Transverse colon (tissue), 4 donors: ENCODE measurements at regions not wholly inside any gene's neighbourhood (a gene's known extent, or its start where the extent isn't known, plus 50 kb on each side); places are given as distances from the start of the nearest gene placed in this dataset.

ENCODE experiments used
- DNase-seq: peaks from one replicate; pipeline ENCODE4 v3.0.0-alpha.2; 2019
- H3K27ac ChIP-seq, 4 donors: fragments of 200-600 bp; sonication (generic); 2 replicates each; pipeline ENCODE4 v1.5.1; 2016 to 2018; ENCODE audit warnings: inconsistent platforms in 4 of 4
- H3K27me3 ChIP-seq: fragments of 200-600 bp; sonication (generic); 2 replicates; pipeline ENCODE4 v1.5.1; 2017; ENCODE audit warnings: inconsistent platforms
- H3K36me3 ChIP-seq, 4 donors: fragments of 200-600 bp; sonication (generic); 2 replicates each; pipeline ENCODE4 v1.5.1; 2017 to 2019; ENCODE audit warnings: inconsistent platforms in 4 of 4
- H3K4me1 ChIP-seq, 4 donors: fragments of 200-600 bp; sonication (generic); 2 replicates each; pipeline ENCODE4 v1.5.1; 2017 to 2020; ENCODE audit warnings: inconsistent platforms in 4 of 4
- H3K4me3 ChIP-seq, 4 donors: fragments of 200-600 bp; sonication (generic); 1 replicate in 1 of 4; 2 replicates in 3 of 4; pipeline versions ENCODE4 v1.5.1 to v1.6.1; 2017 to 2019; ENCODE audit warnings: inconsistent platforms in 4 of 4
- H3K9me3 ChIP-seq, 2 donors: fragments of 200-600 bp; sonication (generic); 2 replicates each; pipeline ENCODE4 v1.5.1; 2017 to 2019; ENCODE audit warnings: inconsistent platforms in 2 of 2
- EP300 ChIP-seq: sonication (generic); formaldehyde crosslinking; IDR thresholded peaks from one replicate; pipeline ENCODE4 v1.6.1; 2017; ENCODE audit warnings: antibody characterized with exemption, low read depth
- POLR2A ChIP-seq: fragments of 450-650 bp; IDR thresholded peaks from one replicate; pipeline ENCODE4 v1.6.1; 2016; ENCODE audit warnings: antibody characterized with exemption, mild to moderate bottlenecking, moderate library complexity
- POLR2AphosphoS5 ChIP-seq, 3 donors: sonication (generic); formaldehyde crosslinking; IDR thresholded peaks; one replicate each; pipeline ENCODE4 v1.6.1; 2016; ENCODE audit warnings: antibody characterized with exemption in 3 of 3
- WGBS, 2 donors: methylation state at CpG; one replicate each; pipeline ENCODE4 v1.1.5; 2018; ENCODE audit warnings: low coverage in 1 of 2; 5-methylcytosine and 5-hydroxymethylcytosine counted together
- in situ Hi-C, 4 donors: fragments of 200-750 bp; cut with MboI; loops; one replicate each; pipeline versions ENCODE4 v1.15.0 to v1.15.1; 2017; ENCODE audit warnings: low sequenced_read_pairs in 3 of 4, low pct_ligation_motif_present in 1 of 4, low pct_unique_long_range_greater_than_20kb in 1 of 4
- intact Hi-C: fragments of 100-400 bp; cut with DNase I; formaldehyde crosslinking; loops from one replicate; pipeline ENCODE4 v1.15.1; 2023; ENCODE audit warnings: low total_unique reads
- TF ChIP-seq, protein P1 (sequence below), 5 experiments: fragments of 200-600 bp in 3 of 5; fragments of 450-650 bp in 2 of 5; sonication (generic) in 3 of 5; IDR thresholded peaks; 1 replicate in 2 of 5; 2 replicates in 3 of 5; pipeline ENCODE4 v1.5.1; 2016 to 2017; ENCODE audit warnings: antibody characterized with exemption in 5 of 5, inconsistent platforms in 3 of 5, mild to moderate bottlenecking in 2 of 5, moderate library complexity in 1 of 5

DNA sequence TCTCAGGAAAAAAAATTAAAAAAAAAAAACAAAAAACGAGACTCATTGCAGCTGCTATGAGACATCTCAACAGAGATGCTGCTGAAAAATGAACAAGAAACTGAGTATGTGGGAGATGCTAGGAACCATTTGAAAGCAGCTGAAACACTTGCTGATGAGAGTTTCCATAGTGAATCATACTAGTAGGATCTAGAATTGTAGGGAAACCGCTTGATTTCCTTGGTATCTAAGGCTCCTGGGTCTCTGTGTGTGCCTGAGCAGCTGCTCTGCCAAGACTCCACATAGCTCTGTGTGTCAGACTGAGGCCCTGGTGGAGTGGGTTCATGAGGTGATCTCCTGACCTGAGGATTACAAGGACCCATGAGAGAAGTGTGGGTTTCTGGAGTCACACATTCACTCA lies 313.4 kb upstream of the NECTIN3 start:
- DNase-seq = no peak
- Histone ChIP-seq H3K9me3 (no peaks in the 10 kb centered on the region), H3K27me3 (no peaks in the 10 kb centered on the region), H3K36me3 (no peaks in the 10 kb centered on the region), H3K4me3 (no peak overlapping the region), H3K27ac (no peak overlapping the region), H3K4me1 (no peaks in the 10 kb centered on the region)
- WGBS, 2 donors = 79 to 88% methylated on average over 1 to 2 of the region's 2 CpGs
- TF ChIP-seq POLR2A (no peak), POLR2AphosphoS5 (IDR thresholded peaks at IDR 0.05) (no peak), EP300 (no peak)
- TF ChIP-seq, protein P1, sequence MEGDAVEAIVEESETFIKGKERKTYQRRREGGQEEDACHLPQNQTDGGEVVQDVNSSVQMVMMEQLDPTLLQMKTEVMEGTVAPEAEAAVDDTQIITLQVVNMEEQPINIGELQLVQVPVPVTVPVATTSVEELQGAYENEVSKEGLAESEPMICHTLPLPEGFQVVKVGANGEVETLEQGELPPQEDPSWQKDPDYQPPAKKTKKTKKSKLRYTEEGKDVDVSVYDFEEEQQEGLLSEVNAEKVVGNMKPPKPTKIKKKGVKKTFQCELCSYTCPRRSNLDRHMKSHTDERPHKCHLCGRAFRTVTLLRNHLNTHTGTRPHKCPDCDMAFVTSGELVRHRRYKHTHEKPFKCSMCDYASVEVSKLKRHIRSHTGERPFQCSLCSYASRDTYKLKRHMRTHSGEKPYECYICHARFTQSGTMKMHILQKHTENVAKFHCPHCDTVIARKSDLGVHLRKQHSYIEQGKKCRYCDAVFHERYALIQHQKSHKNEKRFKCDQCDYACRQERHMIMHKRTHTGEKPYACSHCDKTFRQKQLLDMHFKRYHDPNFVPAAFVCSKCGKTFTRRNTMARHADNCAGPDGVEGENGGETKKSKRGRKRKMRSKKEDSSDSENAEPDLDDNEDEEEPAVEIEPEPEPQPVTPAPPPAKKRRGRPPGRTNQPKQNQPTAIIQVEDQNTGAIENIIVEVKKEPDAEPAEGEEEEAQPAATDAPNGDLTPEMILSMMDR (IDR thresholded peaks at IDR 0.05) = no peak
- intact Hi-C loops (no loop called here), in situ Hi-C loops (no loop called here)

DNA sequence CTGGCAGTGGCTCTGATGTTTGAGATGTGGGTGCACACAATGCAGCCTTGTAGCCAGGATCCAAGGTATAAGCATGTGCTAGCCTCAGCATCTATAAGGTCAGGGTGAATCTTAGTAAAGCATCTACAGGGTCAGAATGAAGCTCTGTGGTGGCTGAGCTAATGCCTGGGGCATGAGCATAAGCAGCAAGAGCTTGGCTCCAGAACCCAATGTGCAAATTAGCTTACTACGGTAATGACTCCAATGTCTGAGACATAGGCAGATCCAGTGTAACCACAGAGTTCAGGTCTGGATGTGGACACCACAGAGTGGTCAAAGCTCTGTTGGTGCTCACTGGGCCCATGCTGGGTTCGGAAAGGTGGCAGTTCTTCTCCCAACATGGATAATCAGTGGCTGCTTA lies 304.5 kb upstream of the NECTIN3 start:
- TF ChIP-seq, protein P1 (IDR thresholded peaks at IDR 0.05) = no peak
- no peak for TF ChIP-seq EP300
- TF ChIP-seq POLR2AphosphoS5 (IDR thresholded peaks at IDR 0.05) = no peak
- TF ChIP-seq POLR2A = no peak
- WGBS, 2 donors = 90% methylated on average over 1 of the region's 2 CpGs; no CpG with 5 or more reads in 1 of the 2 donors

DNA sequence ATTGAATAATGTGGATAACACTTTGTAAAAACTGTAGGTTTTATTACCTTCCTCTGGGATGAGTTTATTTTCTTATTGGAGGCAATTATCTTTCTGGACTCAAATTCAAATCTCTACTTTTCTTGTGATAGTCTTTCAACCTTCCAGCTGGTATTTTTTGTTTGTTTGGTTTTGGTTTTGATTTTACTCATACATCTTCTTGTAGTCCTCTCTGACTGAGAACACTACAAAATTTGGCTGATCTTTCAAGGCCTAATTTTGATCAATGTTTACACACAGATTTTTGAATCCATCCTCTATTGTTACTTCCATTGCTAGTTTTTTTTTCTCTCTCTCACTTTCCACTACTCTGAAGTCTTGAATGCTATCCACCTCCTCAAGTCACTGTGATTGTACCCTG lies 303.8 kb upstream of the NECTIN3 start:
- TF ChIP-seq, protein P1 (IDR thresholded peaks at IDR 0.05) = no peak
- TF ChIP-seq POLR2AphosphoS5 (IDR thresholded peaks at IDR 0.05) = no peak
- no peak for TF ChIP-seq POLR2A
- TF ChIP-seq EP300 = no peak
- in situ Hi-C loops (no loop called here), intact Hi-C loops (no loop called here)
- H3K27ac ChIP-seq = no peak overlapping the region
- no peaks in the 10 kb centered on the region for H3K4me1 ChIP-seq
- H3K9me3 ChIP-seq = no peaks in the 10 kb centered on the region
- no peak overlapping the region for H3K4me3 ChIP-seq
- DNase-seq = no peak
- no peaks in the 10 kb centered on the region for H3K27me3 ChIP-seq
- no peaks in the 10 kb centered on the region for H3K36me3 ChIP-seq

More for the DNA sequence above, 304.5 kb upstream of the NECTIN3 start:
- intact Hi-C loops = no loop called here
- H3K4me3 ChIP-seq = no peak overlapping the region
- in situ Hi-C loops = no loop called here
- H3K27ac ChIP-seq = no peak overlapping the region
- H3K27me3 ChIP-seq = no peaks in the 10 kb centered on the region
- no peaks in the 10 kb centered on the region for H3K36me3 ChIP-seq
- H3K9me3 ChIP-seq = no peaks in the 10 kb centered on the region
- H3K4me1 ChIP-seq = no peaks in the 10 kb centered on the region
- DNase-seq = no peak

DNA sequence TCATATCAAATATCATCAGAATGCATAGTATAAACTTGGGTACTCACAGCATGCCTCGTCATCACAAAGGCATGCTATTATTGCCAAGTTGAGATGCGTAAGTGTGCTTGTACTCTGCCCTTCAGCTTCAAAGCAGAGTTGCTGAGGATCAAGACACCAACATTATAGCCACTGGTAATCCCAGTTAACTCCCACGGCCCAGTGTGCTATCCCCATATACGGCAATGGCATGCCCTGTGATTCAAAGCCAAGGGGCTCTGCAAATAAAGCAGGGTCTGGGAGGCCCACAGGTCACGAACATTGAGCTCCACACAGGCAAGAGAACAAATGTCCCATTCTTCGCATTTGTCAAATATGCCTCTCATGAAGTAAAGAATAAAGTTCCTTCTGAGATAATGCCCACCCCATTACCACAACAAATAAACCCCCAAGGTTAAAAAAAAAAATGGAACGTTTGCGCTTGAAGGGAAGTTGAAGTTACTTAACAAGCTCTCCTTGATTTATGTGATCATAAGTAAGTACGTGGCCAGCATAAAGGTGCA lies 298.1 kb upstream of the NECTIN3 start:
- Histone ChIP-seq H3K4me1 (no peaks in the 10 kb centered on the region), H3K36me3 (no peaks in the 10 kb centered on the region), H3K4me3 (no peak overlapping the region), H3K27ac (no peak overlapping the region), H3K9me3 (no peaks in the 10 kb centered on the region), H3K27me3 (no peaks in the 10 kb centered on the region)
- intact Hi-C loops (loop anchor here (5.0 kb wide), 1 partner anchor 1574 kb away; no protein-coding TSS in a partner anchor), in situ Hi-C loops (no loop called here)
- TF ChIP-seq, protein P1 (IDR thresholded peaks at IDR 0.05) = no peak
- TF ChIP-seq POLR2AphosphoS5 (IDR thresholded peaks at IDR 0.05) = no peak
- no peak for TF ChIP-seq POLR2A
- 72 to 75% methylated on average over 8 to 9 of the region's 9 CpGs for WGBS, 2 donors
- no peak for DNase-seq
